ENCODE measurements at regions not wholly inside any gene's neighbourhood (a gene's known extent, or its start where the extent isn't known, plus 50 kb on each side); places are given as distances from the start of the nearest gene placed in this dataset.

DNA sequence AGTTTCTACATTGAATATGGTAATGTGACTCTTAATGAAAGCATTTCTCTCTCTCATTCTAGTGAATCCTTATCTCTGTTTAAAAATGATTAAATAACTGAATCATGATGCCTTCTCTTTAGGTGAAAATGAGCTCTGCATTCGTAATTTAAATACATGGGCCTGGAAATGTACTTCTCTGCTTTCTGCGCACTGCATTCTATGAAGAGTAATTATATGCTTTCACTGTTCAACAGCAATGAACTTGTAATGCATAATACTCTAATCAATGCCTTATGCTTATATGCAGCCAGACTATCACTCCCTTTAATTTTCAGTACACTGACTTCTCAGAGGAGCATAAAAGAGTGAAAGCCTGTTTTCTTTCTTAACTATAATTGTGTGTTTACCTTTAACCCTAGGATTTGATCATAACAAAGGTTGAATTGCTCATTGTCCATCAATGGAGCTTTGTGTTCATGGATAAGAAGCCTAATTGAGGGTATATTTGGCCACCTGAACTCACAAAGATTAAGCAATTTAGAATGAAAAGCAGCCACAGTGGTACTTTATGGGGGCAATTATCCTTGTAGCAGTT lies 330.8 kb upstream of the PDZRN3 start:
- TF ChIP-seq, protein P1, sequence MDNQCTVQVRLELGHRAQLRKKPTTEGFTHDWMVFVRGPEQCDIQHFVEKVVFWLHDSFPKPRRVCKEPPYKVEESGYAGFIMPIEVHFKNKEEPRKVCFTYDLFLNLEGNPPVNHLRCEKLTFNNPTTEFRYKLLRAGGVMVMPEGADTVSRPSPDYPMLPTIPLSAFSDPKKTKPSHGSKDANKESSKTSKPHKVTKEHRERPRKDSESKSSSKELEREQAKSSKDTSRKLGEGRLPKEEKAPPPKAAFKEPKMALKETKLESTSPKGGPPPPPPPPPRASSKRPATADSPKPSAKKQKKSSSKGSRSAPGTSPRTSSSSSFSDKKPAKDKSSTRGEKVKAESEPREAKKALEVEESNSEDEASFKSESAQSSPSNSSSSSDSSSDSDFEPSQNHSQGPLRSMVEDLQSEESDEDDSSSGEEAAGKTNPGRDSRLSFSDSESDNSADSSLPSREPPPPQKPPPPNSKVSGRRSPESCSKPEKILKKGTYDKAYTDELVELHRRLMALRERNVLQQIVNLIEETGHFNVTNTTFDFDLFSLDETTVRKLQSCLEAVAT (IDR thresholded peaks at IDR 0.05): no peak
- TF ChIP-seq RCOR1 (conservative IDR thresholded peaks at IDR 0.05; ENCODE audit: low read depth, low read length): no peak
- Histone ChIP-seq H3K4me1 (ENCODE audit: control insufficient read depth, insufficient read depth, low read length) (no peaks in the 10 kb centered on the region), H3K27ac (ENCODE audit: control insufficient read depth, insufficient read depth) (no peak overlapping the region), H4K20me1 (ENCODE audit: control insufficient read depth, insufficient read depth) (no peaks in the 10 kb centered on the region), H3K9ac (ENCODE audit: control insufficient read depth, insufficient read depth, low read length) (no peak overlapping the region), H3K4me3 (no peak overlapping the region), H3K27me3 (replicated peaks in 1 of 2; ENCODE audit: control insufficient read depth in 2 of 2, insufficient read depth in 2 of 2, low read length in 1 of 2) (no peaks in the 10 kb centered on the region), H3K4me2 (ENCODE audit: control insufficient read depth, insufficient read depth) (no peak overlapping the region), H3K36me3 (ENCODE audit: control insufficient read depth in 2 of 2, insufficient read depth in 2 of 2, low read length in 1 of 2) (no peaks in the 10 kb centered on the region), H2AFZ (ENCODE audit: control insufficient read depth, low read depth, low read length) (no peak overlapping the region), H3K9me3 (replicated peaks; ENCODE audit: control insufficient read depth, insufficient read depth, low read length) (no peaks in the 10 kb centered on the region), H3K79me2 (ENCODE audit: control insufficient read depth, insufficient read depth, low read length) (no peaks in the 10 kb centered on the region)
- ChIA-PET CTCF (interaction anchor here (1.2 kb wide), 1 partner anchor 353 kb away, joined by 3 read pairs; no protein-coding TSS in a partner anchor), POLR2A (no interaction called here), RAD21 (ENCODE audit: unreplicated experiment) (no interaction called here), SMC1A (ENCODE audit: uncharacterized antibody, unreplicated experiment) (no interaction called here)
- DNase-seq (ENCODE audit: low read depth, low spot score): no peak
- no peak for ATAC-seq
- 20% methylated on average over 2 of the region's 2 CpGs for WGBS (ENCODE audit: insufficient coverage, insufficient replicate concordance, low lambda C conversion rate, missing lambda C conversion rate)
- in situ Hi-C loops (cut with MboI) (no loop called here), intact Hi-C loops (cut with micrococcal nuclease; ENCODE audit: unreplicated experiment) (no loop called here)
- no peak for FAIRE-seq
- no TSS peak for BruUV-seq (replicated peaks)

DNA sequence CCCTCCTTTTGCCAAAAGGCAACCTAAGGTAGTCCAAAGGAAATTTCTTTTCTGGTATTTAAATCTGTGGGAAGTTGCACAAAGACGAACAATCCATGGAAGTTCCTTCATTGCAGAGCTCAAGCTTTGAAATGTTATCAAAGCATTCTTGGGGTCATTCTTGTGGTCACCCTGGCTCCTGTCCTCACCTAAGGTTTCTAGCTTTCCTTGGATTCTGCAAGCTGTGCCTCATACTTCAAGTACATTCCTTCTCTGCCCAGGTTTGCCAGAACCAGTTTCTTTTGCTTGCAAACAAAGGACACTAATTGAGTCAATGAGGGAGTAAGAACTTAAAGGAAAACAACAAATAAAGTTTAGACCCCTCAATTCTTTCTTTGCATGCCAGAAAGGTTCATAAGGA lies 329.8 kb upstream of the PDZRN3 start:
- H4K20me1 ChIP-seq (ENCODE audit: control insufficient read depth, insufficient read depth): no peaks in the 10 kb centered on the region
- H3K4me2 ChIP-seq (ENCODE audit: control insufficient read depth, insufficient read depth): no peak overlapping the region
- ChIA-PET SMC1A (ENCODE audit: uncharacterized antibody, unreplicated experiment) (no interaction called here), RAD21 (ENCODE audit: unreplicated experiment) (no interaction called here), CTCF (no interaction called here), POLR2A (no interaction called here)
- 33% methylated on average over 1 of the region's 1 CpG for WGBS (ENCODE audit: insufficient coverage, insufficient replicate concordance, low lambda C conversion rate, missing lambda C conversion rate)
- H3K27me3 ChIP-seq (replicated peaks in 1 of 2; ENCODE audit: control insufficient read depth in 2 of 2, insufficient read depth in 2 of 2, low read length in 1 of 2): no peaks in the 10 kb centered on the region
- no peak overlapping the region for H2AFZ ChIP-seq (ENCODE audit: control insufficient read depth, low read depth, low read length)
- in situ Hi-C loops (cut with MboI) (no loop called here), intact Hi-C loops (cut with micrococcal nuclease; ENCODE audit: unreplicated experiment) (no loop called here)
- no peaks in the 10 kb centered on the region for H3K9me3 ChIP-seq (replicated peaks; ENCODE audit: control insufficient read depth, insufficient read depth, low read length)
- FAIRE-seq (no peak), ATAC-seq (no peak), DNase-seq (ENCODE audit: low read depth, low spot score) (no peak)
- TF ChIP-seq, protein P2, sequence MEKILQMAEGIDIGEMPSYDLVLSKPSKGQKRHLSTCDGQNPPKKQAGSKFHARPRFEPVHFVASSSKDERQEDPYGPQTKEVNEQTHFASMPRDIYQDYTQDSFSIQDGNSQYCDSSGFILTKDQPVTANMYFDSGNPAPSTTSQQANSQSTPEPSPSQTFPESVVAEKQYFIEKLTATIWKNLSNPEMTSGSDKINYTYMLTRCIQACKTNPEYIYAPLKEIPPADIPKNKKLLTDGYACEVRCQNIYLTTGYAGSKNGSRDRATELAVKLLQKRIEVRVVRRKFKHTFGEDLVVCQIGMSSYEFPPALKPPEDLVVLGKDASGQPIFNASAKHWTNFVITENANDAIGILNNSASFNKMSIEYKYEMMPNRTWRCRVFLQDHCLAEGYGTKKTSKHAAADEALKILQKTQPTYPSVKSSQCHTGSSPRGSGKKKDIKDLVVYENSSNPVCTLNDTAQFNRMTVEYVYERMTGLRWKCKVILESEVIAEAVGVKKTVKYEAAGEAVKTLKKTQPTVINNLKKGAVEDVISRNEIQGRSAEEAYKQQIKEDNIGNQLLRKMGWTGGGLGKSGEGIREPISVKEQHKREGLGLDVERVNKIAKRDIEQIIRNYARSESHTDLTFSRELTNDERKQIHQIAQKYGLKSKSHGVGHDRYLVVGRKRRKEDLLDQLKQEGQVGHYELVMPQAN (conservative IDR thresholded peaks at IDR 0.05): no peak
- TF ChIP-seq, protein P3, sequence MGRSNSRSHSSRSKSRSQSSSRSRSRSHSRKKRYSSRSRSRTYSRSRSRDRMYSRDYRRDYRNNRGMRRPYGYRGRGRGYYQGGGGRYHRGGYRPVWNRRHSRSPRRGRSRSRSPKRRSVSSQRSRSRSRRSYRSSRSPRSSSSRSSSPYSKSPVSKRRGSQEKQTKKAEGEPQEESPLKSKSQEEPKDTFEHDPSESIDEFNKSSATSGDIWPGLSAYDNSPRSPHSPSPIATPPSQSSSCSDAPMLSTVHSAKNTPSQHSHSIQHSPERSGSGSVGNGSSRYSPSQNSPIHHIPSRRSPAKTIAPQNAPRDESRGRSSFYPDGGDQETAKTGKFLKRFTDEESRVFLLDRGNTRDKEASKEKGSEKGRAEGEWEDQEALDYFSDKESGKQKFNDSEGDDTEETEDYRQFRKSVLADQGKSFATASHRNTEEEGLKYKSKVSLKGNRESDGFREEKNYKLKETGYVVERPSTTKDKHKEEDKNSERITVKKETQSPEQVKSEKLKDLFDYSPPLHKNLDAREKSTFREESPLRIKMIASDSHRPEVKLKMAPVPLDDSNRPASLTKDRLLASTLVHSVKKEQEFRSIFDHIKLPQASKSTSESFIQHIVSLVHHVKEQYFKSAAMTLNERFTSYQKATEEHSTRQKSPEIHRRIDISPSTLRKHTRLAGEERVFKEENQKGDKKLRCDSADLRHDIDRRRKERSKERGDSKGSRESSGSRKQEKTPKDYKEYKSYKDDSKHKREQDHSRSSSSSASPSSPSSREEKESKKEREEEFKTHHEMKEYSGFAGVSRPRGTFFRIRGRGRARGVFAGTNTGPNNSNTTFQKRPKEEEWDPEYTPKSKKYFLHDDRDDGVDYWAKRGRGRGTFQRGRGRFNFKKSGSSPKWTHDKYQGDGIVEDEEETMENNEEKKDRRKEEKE (IDR thresholded peaks at IDR 0.05): no peak
- TF ChIP-seq, protein P1 (IDR thresholded peaks at IDR 0.05): no peak
- no peaks in the 10 kb centered on the region for H3K4me1 ChIP-seq (ENCODE audit: control insufficient read depth, insufficient read depth, low read length)
- H3K27ac ChIP-seq (ENCODE audit: control insufficient read depth, insufficient read depth): no peak overlapping the region
- no peaks in the 10 kb centered on the region for H3K36me3 ChIP-seq (ENCODE audit: control insufficient read depth in 2 of 2, insufficient read depth in 2 of 2, low read length in 1 of 2)
- H3K4me3 ChIP-seq: no peak overlapping the region
- H3K79me2 ChIP-seq (ENCODE audit: control insufficient read depth, insufficient read depth, low read length): no peaks in the 10 kb centered on the region
- no peak overlapping the region for H3K9ac ChIP-seq (ENCODE audit: control insufficient read depth, insufficient read depth, low read length)
- BruUV-seq (replicated peaks): no TSS peak

Measured in GM12878 (cell line).